ENCODE measurements at regions not wholly inside any gene's neighbourhood (a gene's known extent, or its start where the extent isn't known, plus 50 kb on each side); places are given as distances from the start of the nearest gene placed in this dataset.

DNA sequence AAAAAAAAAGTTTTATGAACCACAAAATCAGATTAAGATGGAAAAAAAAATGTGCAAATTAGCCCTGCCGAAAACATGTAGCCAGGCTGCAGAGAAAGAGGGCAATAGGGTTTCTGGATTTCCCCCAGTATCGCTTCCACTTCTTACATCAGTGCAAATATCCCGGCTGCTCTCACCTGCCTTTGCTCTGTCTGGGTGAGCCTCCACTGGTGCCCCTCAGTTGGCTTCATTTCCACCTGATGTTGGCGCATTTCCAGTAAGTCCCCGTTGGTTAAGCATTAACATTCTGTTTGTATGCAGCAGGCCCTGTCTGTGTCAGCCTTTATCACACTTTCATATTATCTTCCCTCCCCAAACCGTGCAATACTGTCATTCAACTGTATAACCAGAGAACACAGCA is 215.1 kb downstream of the CBLN4 start:
- TF ChIP-seq, protein P1, sequence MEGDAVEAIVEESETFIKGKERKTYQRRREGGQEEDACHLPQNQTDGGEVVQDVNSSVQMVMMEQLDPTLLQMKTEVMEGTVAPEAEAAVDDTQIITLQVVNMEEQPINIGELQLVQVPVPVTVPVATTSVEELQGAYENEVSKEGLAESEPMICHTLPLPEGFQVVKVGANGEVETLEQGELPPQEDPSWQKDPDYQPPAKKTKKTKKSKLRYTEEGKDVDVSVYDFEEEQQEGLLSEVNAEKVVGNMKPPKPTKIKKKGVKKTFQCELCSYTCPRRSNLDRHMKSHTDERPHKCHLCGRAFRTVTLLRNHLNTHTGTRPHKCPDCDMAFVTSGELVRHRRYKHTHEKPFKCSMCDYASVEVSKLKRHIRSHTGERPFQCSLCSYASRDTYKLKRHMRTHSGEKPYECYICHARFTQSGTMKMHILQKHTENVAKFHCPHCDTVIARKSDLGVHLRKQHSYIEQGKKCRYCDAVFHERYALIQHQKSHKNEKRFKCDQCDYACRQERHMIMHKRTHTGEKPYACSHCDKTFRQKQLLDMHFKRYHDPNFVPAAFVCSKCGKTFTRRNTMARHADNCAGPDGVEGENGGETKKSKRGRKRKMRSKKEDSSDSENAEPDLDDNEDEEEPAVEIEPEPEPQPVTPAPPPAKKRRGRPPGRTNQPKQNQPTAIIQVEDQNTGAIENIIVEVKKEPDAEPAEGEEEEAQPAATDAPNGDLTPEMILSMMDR (IDR thresholded peaks at IDR 0.05) = no peak
- no peak overlapping the region for H3K27ac ChIP-seq
- no peak for DNase-seq (ENCODE audit: low spot score)
- H3K4me3 ChIP-seq = no peak overlapping the region

DNA sequence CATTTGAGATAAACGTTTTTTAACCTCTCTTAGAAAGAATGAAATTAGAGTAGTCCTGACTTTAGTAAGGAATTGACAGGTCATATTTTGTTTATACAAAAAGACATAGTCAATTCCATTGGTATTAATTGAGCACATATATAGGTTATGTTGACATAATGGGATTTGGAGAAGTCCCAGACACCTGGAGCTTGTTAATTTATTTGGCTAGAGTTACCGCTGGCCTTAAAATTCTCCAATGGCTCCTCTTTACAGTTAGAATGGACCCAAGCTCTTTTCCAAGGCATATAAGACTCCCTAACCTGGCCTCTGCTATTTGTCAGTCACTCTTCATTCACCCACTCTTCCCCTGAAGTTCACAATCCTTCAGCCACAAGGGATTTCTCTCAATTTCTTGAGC is 221.3 kb downstream of the CBLN4 start:
- TF ChIP-seq, protein P1 (IDR thresholded peaks at IDR 0.05) = no peak
- DNase-seq (ENCODE audit: low spot score) = no peak

DNA sequence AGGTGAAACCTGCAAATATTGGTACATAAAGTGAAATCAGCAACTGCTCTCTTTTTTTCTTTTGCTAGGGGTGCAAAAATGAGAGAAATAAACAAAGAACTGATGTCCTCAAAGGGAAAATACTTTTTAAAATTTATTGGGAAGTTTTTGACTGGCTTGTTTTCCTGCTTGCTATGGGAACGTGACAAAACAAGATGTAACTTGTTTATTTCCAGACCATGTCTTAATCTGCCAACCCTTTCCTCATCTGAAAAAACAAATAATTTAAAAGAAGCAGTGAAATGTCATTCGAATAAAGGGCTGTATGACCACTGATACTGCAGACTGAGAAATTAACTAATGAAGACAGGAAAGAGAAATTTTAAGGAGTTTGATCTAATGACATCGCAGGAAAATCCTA is 221.9 kb downstream of the CBLN4 start:
- DNase-seq (ENCODE audit: low spot score) = no peak
- Histone ChIP-seq H3K27ac (no peak overlapping the region), H3K4me3 (no peak overlapping the region)
- TF ChIP-seq, protein P1 (IDR thresholded peaks at IDR 0.05) = no peak

More for the DNA sequence above, 221.3 kb downstream of the CBLN4 start:
- no peak overlapping the region for H3K27ac ChIP-seq
- no peak overlapping the region for H3K4me3 ChIP-seq

DNA sequence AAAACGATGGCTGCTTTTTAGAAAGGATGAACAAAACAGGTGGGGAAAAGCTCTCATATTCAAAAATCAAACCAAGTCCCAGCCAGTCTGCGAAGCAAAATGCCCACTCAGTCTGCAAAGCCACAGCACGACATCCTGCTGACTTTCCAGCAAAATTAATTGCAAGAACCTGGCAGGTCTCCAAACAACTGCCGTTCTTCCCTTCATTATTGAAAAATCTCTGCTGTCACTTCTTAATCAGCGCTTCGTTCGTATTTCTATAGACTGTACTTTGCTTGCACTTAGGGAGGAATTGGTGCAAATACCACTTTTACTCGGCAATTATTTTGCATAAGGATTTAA is 222.4 kb downstream of the CBLN4 start:
- no peak for DNase-seq (ENCODE audit: low spot score)
- H3K4me3 ChIP-seq = peak overlapping the region; percentile 32
- TF ChIP-seq, protein P1 (IDR thresholded peaks at IDR 0.05) = no peak
- H3K27ac ChIP-seq = no peak overlapping the region

DNA sequence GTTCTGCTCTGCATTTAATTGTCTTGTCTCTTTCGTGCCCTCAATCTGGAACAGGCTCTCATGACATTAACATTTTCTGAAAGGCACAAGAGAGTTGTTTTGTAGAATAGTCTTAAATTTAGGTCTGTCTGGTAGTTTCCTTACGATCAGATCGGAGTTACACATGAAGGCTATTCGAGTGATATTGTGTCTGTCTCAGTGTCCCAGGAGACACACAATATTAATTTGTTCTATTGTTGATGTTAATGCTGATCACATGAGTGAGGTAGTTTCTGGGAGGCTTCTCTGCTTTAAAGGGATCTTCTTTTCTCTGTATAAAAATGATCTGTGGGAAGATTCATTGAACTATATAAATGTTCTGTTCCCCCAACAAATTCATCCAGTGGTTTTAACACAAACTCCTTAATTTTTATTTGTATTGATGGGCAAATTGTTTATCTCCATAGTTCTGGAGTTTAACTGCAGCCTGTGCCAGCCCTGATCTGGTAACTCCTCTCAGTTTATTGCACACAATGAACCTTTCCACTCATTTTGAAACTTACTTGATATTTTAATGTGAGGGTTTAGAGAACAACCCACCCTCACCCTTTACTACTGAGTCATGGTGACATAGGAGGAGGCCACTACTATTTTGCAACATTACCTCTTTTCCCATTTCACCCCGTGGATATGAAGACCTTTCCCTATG is 223.0 kb downstream of the CBLN4 start:
- Histone ChIP-seq H3K4me3 (peak overlapping the region; percentile 32), H3K27ac (no peak overlapping the region)

DNA sequence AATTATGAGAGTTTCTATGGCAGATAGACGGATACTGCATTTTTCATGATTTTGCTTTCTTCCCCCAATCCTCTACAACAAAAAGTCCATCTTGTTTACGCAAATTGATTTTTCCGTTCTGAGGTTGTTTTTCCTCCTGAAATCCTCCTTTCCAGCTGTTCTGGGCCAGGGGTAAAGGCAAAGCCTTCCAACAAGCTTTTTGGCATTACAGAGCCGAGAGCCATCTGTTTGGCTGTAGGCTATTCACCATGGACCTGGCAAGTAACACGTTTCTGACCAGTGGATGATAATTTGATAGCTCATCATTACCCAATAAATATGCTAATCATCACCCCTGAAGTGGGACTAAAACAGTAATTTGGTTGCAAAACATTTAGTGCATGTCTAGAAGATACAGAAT is 226.5 kb downstream of the CBLN4 start:
- no peak overlapping the region for H3K27ac ChIP-seq
- DNase-seq (ENCODE audit: low spot score) = no peak
- no peak overlapping the region for H3K4me3 ChIP-seq
- TF ChIP-seq, protein P1 (IDR thresholded peaks at IDR 0.05) = no peak

More for the DNA sequence above, 223.0 kb downstream of the CBLN4 start:
- DNase-seq (ENCODE audit: low spot score) = no peak
- TF ChIP-seq, protein P1 (IDR thresholded peaks at IDR 0.05) = no peak

DNA sequence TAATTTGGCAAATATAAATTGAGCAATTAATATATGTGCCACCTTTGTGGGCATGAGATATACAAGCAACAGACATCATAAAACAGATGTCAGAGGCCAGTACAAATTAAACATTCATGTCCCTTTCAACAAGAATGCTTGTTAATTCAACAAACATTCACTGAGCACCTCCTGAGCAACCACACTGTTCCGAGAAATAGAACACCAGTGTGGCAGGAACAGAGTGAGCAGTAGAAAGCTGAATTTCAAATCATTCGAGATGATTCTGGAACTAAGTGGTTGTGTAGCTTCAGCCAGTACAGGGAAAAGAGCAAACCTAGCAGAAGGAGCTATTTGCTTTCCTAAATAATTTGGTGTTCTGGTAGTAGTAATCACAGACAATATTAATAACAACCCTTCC is 227.7 kb downstream of the CBLN4 start:
- no peak overlapping the region for H3K27ac ChIP-seq
- no peak for DNase-seq (ENCODE audit: low spot score)
- TF ChIP-seq, protein P1 (IDR thresholded peaks at IDR 0.05) = no peak
- H3K4me3 ChIP-seq = no peak overlapping the region
